Uterus (tissue), 2 donors: ENCODE measurements at regions not wholly inside any gene's neighbourhood (a gene's known extent, or its start where the extent isn't known, plus 50 kb on each side); places are given as distances from the start of the nearest gene placed in this dataset.

Experiments
- POLR2A ChIP-seq, 2 donors: fragments of 450-650 bp; IDR thresholded peaks; one replicate each; pipeline ENCODE4 v1.6.1; 2016; ENCODE audit warnings: antibody characterized with exemption in 2 of 2, mild to moderate bottlenecking in 1 of 2, moderate library complexity in 1 of 2
- TF ChIP-seq, protein P1 (sequence below), 4 experiments: fragments of 200-600 bp in 2 of 4; fragments of 450-650 bp in 2 of 4; sonication (generic) in 2 of 4; IDR thresholded peaks; one replicate each; pipeline ENCODE4 v1.5.1; 2016 to 2019; ENCODE audit warnings: antibody characterized with exemption in 4 of 4, mild to moderate bottlenecking in 2 of 4, moderate library complexity in 1 of 4

DNA sequence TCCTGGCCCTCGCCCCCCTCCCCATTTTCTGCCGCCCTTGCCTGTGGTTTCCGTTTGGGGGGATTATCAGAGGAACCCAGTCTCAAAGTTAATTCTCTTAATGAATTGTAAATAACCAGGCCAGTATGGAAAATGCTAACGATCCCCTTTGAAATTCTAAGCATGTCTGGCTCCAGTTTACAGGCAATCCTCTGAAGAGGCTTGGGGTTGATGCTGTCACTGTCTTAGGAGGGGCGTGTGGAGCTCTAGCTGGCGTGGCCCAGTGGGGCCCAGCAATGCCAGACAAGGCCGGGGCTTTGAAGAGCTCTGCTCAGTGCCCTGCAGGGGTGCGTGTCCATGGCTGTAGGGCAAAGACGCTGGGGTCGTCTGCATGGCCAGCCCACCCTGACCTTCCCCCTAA, 164.6 kb downstream of the CYLD start:
- TF ChIP-seq, protein P1, sequence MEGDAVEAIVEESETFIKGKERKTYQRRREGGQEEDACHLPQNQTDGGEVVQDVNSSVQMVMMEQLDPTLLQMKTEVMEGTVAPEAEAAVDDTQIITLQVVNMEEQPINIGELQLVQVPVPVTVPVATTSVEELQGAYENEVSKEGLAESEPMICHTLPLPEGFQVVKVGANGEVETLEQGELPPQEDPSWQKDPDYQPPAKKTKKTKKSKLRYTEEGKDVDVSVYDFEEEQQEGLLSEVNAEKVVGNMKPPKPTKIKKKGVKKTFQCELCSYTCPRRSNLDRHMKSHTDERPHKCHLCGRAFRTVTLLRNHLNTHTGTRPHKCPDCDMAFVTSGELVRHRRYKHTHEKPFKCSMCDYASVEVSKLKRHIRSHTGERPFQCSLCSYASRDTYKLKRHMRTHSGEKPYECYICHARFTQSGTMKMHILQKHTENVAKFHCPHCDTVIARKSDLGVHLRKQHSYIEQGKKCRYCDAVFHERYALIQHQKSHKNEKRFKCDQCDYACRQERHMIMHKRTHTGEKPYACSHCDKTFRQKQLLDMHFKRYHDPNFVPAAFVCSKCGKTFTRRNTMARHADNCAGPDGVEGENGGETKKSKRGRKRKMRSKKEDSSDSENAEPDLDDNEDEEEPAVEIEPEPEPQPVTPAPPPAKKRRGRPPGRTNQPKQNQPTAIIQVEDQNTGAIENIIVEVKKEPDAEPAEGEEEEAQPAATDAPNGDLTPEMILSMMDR (IDR thresholded peaks at IDR 0.05), result no peak
- no peak for TF ChIP-seq POLR2A (IDR thresholded peaks at IDR 0.05)
